A673 (cell line): ENCODE measurements at regions not wholly inside any gene's neighbourhood (a gene's known extent, or its start where the extent isn't known, plus 50 kb on each side); places are given as distances from the start of the nearest gene placed in this dataset.

Experiments
- BruUV-seq: library from RNA; stranded (reverse); fragments of 400-500 nt; replicated peaks from 2 replicates; lab custom pipeline; 2021; lab: Mats Ljungman, UMichigan
- CTCF ChIA-PET: fragments of 300-600 bp; sonication (Branson Sonifier 250); formaldehyde crosslinking; loops from one replicate; lab custom pipeline; 2022; ENCODE audit warnings: antibody characterized with exemption; lab: Charles Lee
- POLR2A ChIA-PET: fragments of 300-600 bp; sonication (Branson Sonifier 250); formaldehyde crosslinking; loops from one replicate; lab custom pipeline; 2022; ENCODE audit warnings: antibody characterized with exemption; ENCODE audit not compliant: low non-redundant PET; lab: Charles Lee
- DNase-seq: peaks from one replicate; pipeline ENCODE4 v3.0.0-alpha.2; 2015; ENCODE audit warnings: low spot score
- H3K27ac ChIP-seq: fragments of 200-600 bp; sonication (generic); 2 replicates; pipeline ENCODE4 v1.5.1; 2016; ENCODE audit warnings: mixed run types, low read depth, mild to moderate bottlenecking, mixed read lengths, antibody characterized with exemption, low read length; ENCODE audit not compliant: poor library complexity, severe bottlenecking
- H3K27me3 ChIP-seq: fragments of 200-600 bp; sonication (generic); replicated peaks from 2 replicates; pipeline ENCODE4 v1.6.1; 2017; ENCODE audit warnings: mixed run types, low read depth, mild to moderate bottlenecking, mixed read lengths, antibody characterized with exemption, low read length; ENCODE audit not compliant: insufficient read depth, poor library complexity
- H3K36me3 ChIP-seq: fragments of 200-600 bp; sonication (generic); 2 replicates; pipeline ENCODE4 v1.6.1; 2016; ENCODE audit warnings: mixed run types, mild to moderate bottlenecking, mixed read lengths, antibody characterized with exemption, low read length; ENCODE audit not compliant: insufficient read depth, poor library complexity, severe bottlenecking
- H3K4me1 ChIP-seq: fragments of 200-600 bp; sonication (generic); 2 replicates; pipeline ENCODE4 v1.6.1; 2017; ENCODE audit warnings: mixed run types, mild to moderate bottlenecking, mixed read lengths, antibody characterized with exemption, low read length; ENCODE audit not compliant: insufficient read depth, poor library complexity, severe bottlenecking
- H3K4me3 ChIP-seq: fragments of 200-600 bp; sonication (generic); 2 replicates; pipeline ENCODE4 v1.5.1; 2016; ENCODE audit warnings: low read depth, mixed run types, mild to moderate bottlenecking, mixed read lengths, low read length; ENCODE audit not compliant: poor library complexity, severe bottlenecking
- H3K9me3 ChIP-seq: fragments of 200-600 bp; sonication (generic); 2 replicates; pipeline ENCODE4 v1.6.1; 2016; ENCODE audit warnings: mixed run types, low read depth, mild to moderate bottlenecking, mixed read lengths, antibody characterized with exemption, low read length; ENCODE audit not compliant: poor library complexity, severe bottlenecking
- EZH2 ChIP-seq: fragments of 200-600 bp; sonication (generic); IDR thresholded peaks from 2 replicates; pipeline ENCODE4 v1.6.1; 2017; ENCODE audit warnings: borderline replicate concordance, low read depth, mild to moderate bottlenecking, mixed read lengths, antibody characterized with exemption, low read length; ENCODE audit not compliant: poor library complexity, severe bottlenecking
- intact Hi-C: fragments of 100-400 bp; cut with micrococcal nuclease; formaldehyde crosslinking; loops from one replicate; pipeline ENCODE4 v1.10.0; 2022; ENCODE audit not compliant: unreplicated experiment
- TF ChIP-seq, protein P1 (sequence below): fragments of 300-800, 200-600 bp; sonication (generic); conservative IDR thresholded peaks from 2 replicates; pipeline ENCODE4 v1.5.1; 2017; ENCODE audit warnings: low read depth, mild to moderate bottlenecking, antibody characterized with exemption, low read length, moderate library complexity, mixed read lengths

GRCh38 chr6:163992056-163992455 is 577.5 kb downstream of the QKI start:
- Histone ChIP-seq H3K4me1 (peaks cover 4% of the 10 kb centered on the region), H3K9me3 (no peaks in the 10 kb centered on the region), H3K36me3 (no peaks in the 10 kb centered on the region), H3K4me3 (no peak overlapping the region), H3K27ac (no peak overlapping the region), H3K27me3 (no peaks in the 10 kb centered on the region)
- DNase-seq: no peak
- CTCF ChIA-PET: no interaction called here
- POLR2A ChIA-PET: no interaction called here
- no TSS peak for BruUV-seq
- TF ChIP-seq, protein P1, sequence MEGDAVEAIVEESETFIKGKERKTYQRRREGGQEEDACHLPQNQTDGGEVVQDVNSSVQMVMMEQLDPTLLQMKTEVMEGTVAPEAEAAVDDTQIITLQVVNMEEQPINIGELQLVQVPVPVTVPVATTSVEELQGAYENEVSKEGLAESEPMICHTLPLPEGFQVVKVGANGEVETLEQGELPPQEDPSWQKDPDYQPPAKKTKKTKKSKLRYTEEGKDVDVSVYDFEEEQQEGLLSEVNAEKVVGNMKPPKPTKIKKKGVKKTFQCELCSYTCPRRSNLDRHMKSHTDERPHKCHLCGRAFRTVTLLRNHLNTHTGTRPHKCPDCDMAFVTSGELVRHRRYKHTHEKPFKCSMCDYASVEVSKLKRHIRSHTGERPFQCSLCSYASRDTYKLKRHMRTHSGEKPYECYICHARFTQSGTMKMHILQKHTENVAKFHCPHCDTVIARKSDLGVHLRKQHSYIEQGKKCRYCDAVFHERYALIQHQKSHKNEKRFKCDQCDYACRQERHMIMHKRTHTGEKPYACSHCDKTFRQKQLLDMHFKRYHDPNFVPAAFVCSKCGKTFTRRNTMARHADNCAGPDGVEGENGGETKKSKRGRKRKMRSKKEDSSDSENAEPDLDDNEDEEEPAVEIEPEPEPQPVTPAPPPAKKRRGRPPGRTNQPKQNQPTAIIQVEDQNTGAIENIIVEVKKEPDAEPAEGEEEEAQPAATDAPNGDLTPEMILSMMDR: no peak
- no peak for TF ChIP-seq EZH2
- intact Hi-C loops: no loop called here

GRCh38 chr6:163991321-163991720 is 576.8 kb downstream of the QKI start:
- Histone ChIP-seq H3K27ac (no peak overlapping the region), H3K4me3 (no peak overlapping the region), H3K9me3 (no peaks in the 10 kb centered on the region), H3K4me1 (peaks cover 4% of the 10 kb centered on the region), H3K36me3 (no peaks in the 10 kb centered on the region), H3K27me3 (no peaks in the 10 kb centered on the region)
- TF ChIP-seq, protein P1: no peak
- TF ChIP-seq EZH2: no peak
- ChIA-PET CTCF (no interaction called here), POLR2A (interaction anchor here (0.6 kb wide), 1 partner anchor 21 kb away, joined by 4 read pairs; no protein-coding TSS in a partner anchor)
- intact Hi-C loops: no loop called here
- BruUV-seq: no TSS peak
- DNase-seq: no peak

DNA sequence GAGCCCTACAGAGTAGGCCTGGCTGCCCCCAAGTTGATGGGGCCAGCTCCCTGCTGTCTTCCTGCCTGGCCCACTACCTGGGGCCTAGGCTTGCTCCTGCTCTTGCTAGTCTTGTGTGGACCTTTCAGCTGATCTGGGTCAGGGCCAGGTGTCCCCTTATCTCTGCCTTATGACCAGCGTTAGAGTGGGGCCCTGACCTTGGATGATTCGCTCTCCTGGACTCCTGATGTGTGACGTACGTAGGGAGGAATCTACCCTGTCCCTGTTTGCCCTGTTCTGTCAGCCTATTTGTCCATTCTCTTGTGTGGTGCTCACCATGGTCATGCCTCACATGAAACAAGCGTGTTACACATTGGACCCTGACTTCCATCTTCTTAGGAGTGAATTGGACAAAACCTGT is 571.8 kb downstream of the QKI start:
- ChIA-PET POLR2A (no interaction called here), CTCF (no interaction called here)
- H3K9me3 ChIP-seq: no peaks in the 10 kb centered on the region
- H3K27me3 ChIP-seq: no peaks in the 10 kb centered on the region
- H3K36me3 ChIP-seq: no peaks in the 10 kb centered on the region
- BruUV-seq: no TSS peak
- no peak for TF ChIP-seq EZH2
- TF ChIP-seq, protein P1: no peak
- H3K4me3 ChIP-seq: no peak overlapping the region
- no peak overlapping the region for H3K27ac ChIP-seq
- intact Hi-C loops: no loop called here
- no peak for DNase-seq
- H3K4me1 ChIP-seq: peaks cover 13% of the 10 kb centered on the region
